IMR-90 (cell line): ENCODE measurements at regions not wholly inside any gene's neighbourhood (a gene's known extent, or its start where the extent isn't known, plus 50 kb on each side); places are given as distances from the start of the nearest gene placed in this dataset.

Source experiments
- ATAC-seq: fragments of 200-7000 bp; cut with Tn5 transposase; 2 replicates; pipeline ENCODE4 v1.9.1; 2020; ENCODE audit warnings: low read depth, mild to moderate bottlenecking, moderate library complexity
- BruUV-seq: library from RNA; stranded (reverse); fragments of 400-500 nt; replicated peaks from 2 replicates; lab custom pipeline; 2021; lab: Mats Ljungman, UMichigan
- CTCF ChIA-PET: fragments of 300-600 bp; formaldehyde crosslinking; extraction: SDS; loops from one replicate; lab custom pipeline; 2021; ENCODE audit warnings: antibody characterized with exemption; lab: Yijun Ruan, JAX
- POLR2A ChIA-PET: fragments of 300-600 bp; sonication (Branson Sonifier 250); formaldehyde crosslinking; loops from one replicate; lab custom pipeline; 2022; ENCODE audit warnings: antibody characterized with exemption; ENCODE audit not compliant: unreplicated experiment; lab: Charles Lee
- DNase-seq: peaks from one replicate; pipeline ENCODE4 v3.0.0; 2013
- H2AFZ ChIP-seq: replicated peaks from 2 replicates; pipeline ENCODE3; 2013; ENCODE audit warnings: low read length, mild to moderate bottlenecking; ENCODE audit not compliant: poor library complexity
- H2AK5ac ChIP-seq: 2 replicates; pipeline ENCODE4 v1.6.1; 2013; ENCODE audit warnings: low read depth, low read length, inconsistent platforms
- H2AK9ac ChIP-seq: replicated peaks from 2 replicates; pipeline ENCODE3; 2013; ENCODE audit warnings: mild to moderate bottlenecking, low read depth, low read length, moderate library complexity; ENCODE audit not compliant: poor library complexity
- H2BK120ac ChIP-seq: 2 replicates; pipeline ENCODE4 v1.6.1; 2013; ENCODE audit warnings: low read depth, low read length, inconsistent platforms
- H2BK15ac ChIP-seq: 3 replicates; pipeline ENCODE4 v1.6.1; 2013; ENCODE audit warnings: low read depth, low read length, inconsistent platforms
- H2BK20ac ChIP-seq: 2 replicates; pipeline ENCODE4 v1.6.1; 2013; ENCODE audit warnings: low read depth, mild to moderate bottlenecking, inconsistent platforms, low read length, moderate library complexity
- H2BK5ac ChIP-seq: 2 replicates; pipeline ENCODE4 v1.6.1; 2013; ENCODE audit warnings: mild to moderate bottlenecking, low read depth, low read length, inconsistent platforms; ENCODE audit not compliant: poor library complexity, severe bottlenecking
- H3K14ac ChIP-seq: replicated peaks from 2 replicates; pipeline ENCODE4 v1.6.1; 2013; ENCODE audit warnings: low read depth, low read length, inconsistent platforms
- H3K18ac ChIP-seq: 2 replicates; pipeline ENCODE4 v1.6.1; 2013; ENCODE audit warnings: low read depth, low read length, control low read depth
- H3K23ac ChIP-seq: 2 replicates; pipeline ENCODE4 v1.6.1; 2013; ENCODE audit warnings: low read depth, low read length, inconsistent platforms
- H3K27ac ChIP-seq: 2 replicates; pipeline ENCODE4 v1.5.1; 2013; ENCODE audit warnings: mild to moderate bottlenecking, control low read depth, low read length; ENCODE audit not compliant: insufficient read depth
- H3K27me3 ChIP-seq: 2 replicates; pipeline ENCODE4 v1.6.1; 2013; ENCODE audit warnings: low read length; ENCODE audit not compliant: control insufficient read depth, insufficient read depth
- H3K36me3 ChIP-seq: 2 replicates; pipeline ENCODE4 v1.6.1; 2013; ENCODE audit warnings: low read length, mixed read lengths; ENCODE audit not compliant: control insufficient read depth, insufficient read depth
- H3K4ac ChIP-seq: 2 replicates; pipeline ENCODE4 v1.6.1; 2013; ENCODE audit warnings: low read depth, low read length, inconsistent platforms
- H3K4me1 ChIP-seq: 2 replicates; pipeline ENCODE4 v1.6.1; 2013; ENCODE audit warnings: low read length, mixed read lengths; ENCODE audit not compliant: control insufficient read depth, insufficient read depth
- H3K4me2 ChIP-seq: 2 replicates; pipeline ENCODE4 v1.6.1; 2013; ENCODE audit warnings: low read depth, mild to moderate bottlenecking, control low read depth, low read length, moderate library complexity
- H3K4me3 ChIP-seq: 2 replicates; pipeline ENCODE4 v1.5.1; 2013; ENCODE audit warnings: low read depth, mild to moderate bottlenecking, control low read depth, low read length, moderate library complexity; ENCODE audit not compliant: insufficient read depth
- H3K56ac ChIP-seq: 2 replicates; pipeline ENCODE4 v1.6.1; 2013; ENCODE audit warnings: low read length, inconsistent platforms; ENCODE audit not compliant: insufficient read depth; ENCODE audit errors: extremely low read depth
- H3K79me1 ChIP-seq, 2 experiments: 2 replicates each; pipeline ENCODE4 v1.6.1; 2013; ENCODE audit warnings: low read length in 2 of 2, inconsistent platforms in 1 of 2, low read depth in 1 of 2
- H3K9ac ChIP-seq: 2 replicates; pipeline ENCODE4 v1.6.1; 2013; ENCODE audit warnings: low read depth, low read length, control low read depth
- H3K9me1 ChIP-seq: 2 replicates; pipeline ENCODE4 v1.6.1; 2013; ENCODE audit warnings: low read length, inconsistent platforms; ENCODE audit not compliant: insufficient read depth
- H3K9me3 ChIP-seq: 2 replicates; pipeline ENCODE4 v1.6.1; 2013; ENCODE audit warnings: low read length; ENCODE audit not compliant: control insufficient read depth, insufficient read depth
- H4K20me1 ChIP-seq: 2 replicates; pipeline ENCODE4 v1.6.1; 2013; ENCODE audit warnings: low read length, inconsistent platforms; ENCODE audit not compliant: insufficient read depth
- H4K5ac ChIP-seq: 2 replicates; pipeline ENCODE4 v1.6.1; 2013; ENCODE audit warnings: mild to moderate bottlenecking, low read depth, low read length, control low read depth
- H4K8ac ChIP-seq, 2 experiments: 2 replicates each; pipeline ENCODE4 v1.6.1; 2013; ENCODE audit warnings: low read depth in 2 of 2, low read length in 2 of 2, control low read depth in 1 of 2, inconsistent platforms in 1 of 2
- H4K91ac ChIP-seq: 2 replicates; pipeline ENCODE4 v1.6.1; 2013; ENCODE audit warnings: low read depth, low read length, inconsistent platforms; ENCODE audit not compliant: insufficient read depth
- BHLHE40 ChIP-seq: fragments of 150-350 bp; IDR thresholded peaks from 2 replicates; pipeline ENCODE4 v1.6.1; 2016; ENCODE audit warnings: mild to moderate bottlenecking, low read depth, low read length
- CEBPB ChIP-seq: IDR thresholded peaks from 2 replicates; pipeline ENCODE4 v1.6.1; 2012; ENCODE audit warnings: low read depth, low read length, improper control_type of control experiment
- CHD1 ChIP-seq: IDR thresholded peaks from 2 replicates; pipeline ENCODE4 v1.6.1; 2012; ENCODE audit warnings: low read depth, low read length, improper control_type of control experiment
- ELK1 ChIP-seq: fragments of 150-350 bp; IDR thresholded peaks from 2 replicates; pipeline ENCODE4 v1.6.1; 2016; ENCODE audit warnings: low read depth, mild to moderate bottlenecking, low read length, moderate library complexity, borderline replicate concordance
- FOS ChIP-seq: fragments of 150-350 bp; IDR thresholded peaks from 2 replicates; pipeline ENCODE4 v1.6.1; 2016; ENCODE audit warnings: low read depth, low read length
- MAFK ChIP-seq: IDR thresholded peaks from 2 replicates; pipeline ENCODE4 v1.6.1; 2012; ENCODE audit warnings: low read depth, low read length, improper control_type of control experiment
- MAZ ChIP-seq: IDR thresholded peaks from 2 replicates; pipeline ENCODE4 v1.6.1; 2012; ENCODE audit warnings: low read depth, mild to moderate bottlenecking, low read length, improper control_type of control experiment, moderate library complexity, borderline replicate concordance
- MXI1 ChIP-seq: IDR thresholded peaks from 2 replicates; pipeline ENCODE4 v1.6.1; 2012; ENCODE audit warnings: low read depth, mild to moderate bottlenecking, low read length, moderate library complexity, borderline replicate concordance
- NFE2L2 ChIP-seq: fragments of 150-350 bp; IDR thresholded peaks from 2 replicates; pipeline ENCODE4 v1.6.1; 2016; ENCODE audit warnings: low read depth, mild to moderate bottlenecking, low read length
- POLR2A ChIP-seq: IDR thresholded peaks from 2 replicates; pipeline ENCODE4 v1.6.1; 2012; ENCODE audit warnings: mild to moderate bottlenecking, low read depth, low read length
- RAD21 ChIP-seq: IDR thresholded peaks from 2 replicates; pipeline ENCODE4 v1.6.1; 2012; ENCODE audit warnings: low read length, improper control_type of control experiment
- RCOR1 ChIP-seq: IDR thresholded peaks from 2 replicates; pipeline ENCODE4 v1.6.1; 2012; ENCODE audit warnings: mild to moderate bottlenecking, low read length, improper control_type of control experiment; ENCODE audit not compliant: insufficient replicate concordance
- RFX5 ChIP-seq: IDR thresholded peaks from 2 replicates; pipeline ENCODE4 v1.8.0; 2012; ENCODE audit warnings: low read depth, mild to moderate bottlenecking, low read length, moderate library complexity
- SMC3 ChIP-seq: fragments of 150-350 bp; IDR thresholded peaks from 2 replicates; pipeline ENCODE4 v1.6.1; 2016; ENCODE audit warnings: low read depth, mild to moderate bottlenecking, antibody characterized with exemption, low read length, moderate library complexity
- WGBS, 2 experiments: methylation state at CpG; one replicate each; pipeline versions ENCODE4 v1.1.5 to v1.1.7; 2013; ENCODE audit warnings: missing lambda C conversion rate in 2 of 2; ENCODE audit not compliant: insufficient read length in 1 of 2; ENCODE audit errors: extremely low coverage in 2 of 2; 5-methylcytosine and 5-hydroxymethylcytosine counted together
- dilution Hi-C: fragments of 300-500 bp; cut with HindIII; formaldehyde crosslinking; loops from one replicate; pipeline ENCODE4 v1.14.3; 2018; ENCODE audit warnings: low sequenced_read_pairs; ENCODE audit not compliant: unreplicated experiment
- in situ Hi-C: fragments of 300-500 bp; cut with MboI; formaldehyde crosslinking; loops from 3 replicates; pipeline ENCODE4 v1.14.3; 2019; ENCODE audit warnings: low sequenced_read_pairs, inconsistent platforms, mixed read lengths
- intact Hi-C: fragments of 100-400 bp; cut with micrococcal nuclease; formaldehyde crosslinking; loops from 2 replicates; pipeline ENCODE4 v1.10.0; 2022
- TF ChIP-seq, protein P1 (sequence below): fragments of 150-350 bp; IDR thresholded peaks from 2 replicates; pipeline ENCODE4 v1.6.1; 2017; ENCODE audit warnings: mild to moderate bottlenecking, antibody characterized with exemption, low read length, low read depth
- TF ChIP-seq, protein P2 (sequence below): conservative IDR thresholded peaks from 2 replicates; pipeline ENCODE4 v1.5.1; 2012; ENCODE audit warnings: mild to moderate bottlenecking, low read depth, low read length, improper control_type of control experiment

DNA sequence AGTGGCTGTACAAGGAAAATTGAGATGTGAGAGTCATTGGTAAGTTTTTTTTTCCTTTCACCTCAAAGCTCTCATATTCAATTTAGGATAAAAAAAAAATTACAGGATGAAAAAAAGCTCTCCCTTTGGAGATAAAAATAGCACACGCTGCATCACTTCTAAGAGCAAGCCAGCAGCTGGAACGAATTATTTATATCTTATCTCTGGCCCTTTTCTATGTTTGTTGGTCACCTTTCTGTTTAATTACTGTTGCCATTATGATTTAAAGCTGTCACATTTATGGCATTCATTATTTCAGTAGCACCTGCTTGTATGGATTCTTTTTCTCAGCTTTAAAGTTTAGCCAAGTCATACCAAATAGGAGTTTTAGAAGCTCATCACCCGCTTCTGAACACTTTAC lies 171.6 kb upstream of the PDZRN3 start:
- no peak overlapping the region for H2BK120ac ChIP-seq
- no peaks in the 10 kb centered on the region for H3K36me3 ChIP-seq
- H3K14ac ChIP-seq = no peak overlapping the region
- H3K27me3 ChIP-seq = no peaks in the 10 kb centered on the region; the same call in 1 of the 2 replicates
- no peak overlapping the region for H2BK15ac ChIP-seq
- BruUV-seq = no TSS peak
- dilution Hi-C loops = no loop called here
- H3K9me3 ChIP-seq = peaks cover 3% of the 10 kb centered on the region; the same call in 1 of the 2 replicates
- ATAC-seq (no peak), DNase-seq (no peak)
- no peak overlapping the region for H2AFZ ChIP-seq
- no peak overlapping the region for H4K8ac ChIP-seq
- TF ChIP-seq, protein P1, sequence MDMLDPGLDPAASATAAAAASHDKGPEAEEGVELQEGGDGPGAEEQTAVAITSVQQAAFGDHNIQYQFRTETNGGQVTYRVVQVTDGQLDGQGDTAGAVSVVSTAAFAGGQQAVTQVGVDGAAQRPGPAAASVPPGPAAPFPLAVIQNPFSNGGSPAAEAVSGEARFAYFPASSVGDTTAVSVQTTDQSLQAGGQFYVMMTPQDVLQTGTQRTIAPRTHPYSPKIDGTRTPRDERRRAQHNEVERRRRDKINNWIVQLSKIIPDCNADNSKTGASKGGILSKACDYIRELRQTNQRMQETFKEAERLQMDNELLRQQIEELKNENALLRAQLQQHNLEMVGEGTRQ = no peak
- TF ChIP-seq, protein P2, sequence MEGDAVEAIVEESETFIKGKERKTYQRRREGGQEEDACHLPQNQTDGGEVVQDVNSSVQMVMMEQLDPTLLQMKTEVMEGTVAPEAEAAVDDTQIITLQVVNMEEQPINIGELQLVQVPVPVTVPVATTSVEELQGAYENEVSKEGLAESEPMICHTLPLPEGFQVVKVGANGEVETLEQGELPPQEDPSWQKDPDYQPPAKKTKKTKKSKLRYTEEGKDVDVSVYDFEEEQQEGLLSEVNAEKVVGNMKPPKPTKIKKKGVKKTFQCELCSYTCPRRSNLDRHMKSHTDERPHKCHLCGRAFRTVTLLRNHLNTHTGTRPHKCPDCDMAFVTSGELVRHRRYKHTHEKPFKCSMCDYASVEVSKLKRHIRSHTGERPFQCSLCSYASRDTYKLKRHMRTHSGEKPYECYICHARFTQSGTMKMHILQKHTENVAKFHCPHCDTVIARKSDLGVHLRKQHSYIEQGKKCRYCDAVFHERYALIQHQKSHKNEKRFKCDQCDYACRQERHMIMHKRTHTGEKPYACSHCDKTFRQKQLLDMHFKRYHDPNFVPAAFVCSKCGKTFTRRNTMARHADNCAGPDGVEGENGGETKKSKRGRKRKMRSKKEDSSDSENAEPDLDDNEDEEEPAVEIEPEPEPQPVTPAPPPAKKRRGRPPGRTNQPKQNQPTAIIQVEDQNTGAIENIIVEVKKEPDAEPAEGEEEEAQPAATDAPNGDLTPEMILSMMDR = no peak
- TF ChIP-seq RCOR1 = no peak
- no peak for TF ChIP-seq SMC3
- no peak for TF ChIP-seq CEBPB
- no peak for TF ChIP-seq CHD1
- no peak for TF ChIP-seq RFX5
- no peak for TF ChIP-seq MXI1
- no peak for TF ChIP-seq MAZ
- TF ChIP-seq ELK1 = no peak
- no peak for TF ChIP-seq MAFK
- TF ChIP-seq POLR2A = no peak
- no peak for TF ChIP-seq BHLHE40
- TF ChIP-seq NFE2L2 = no peak
- no peak for TF ChIP-seq RAD21
- no peak for TF ChIP-seq FOS
- no peak overlapping the region for H2AK5ac ChIP-seq
- no peak overlapping the region for H3K18ac ChIP-seq
- no peak overlapping the region for H3K23ac ChIP-seq
- H3K4ac ChIP-seq = no peak overlapping the region
- H4K20me1 ChIP-seq = no peaks in the 10 kb centered on the region
- no peak overlapping the region for H4K91ac ChIP-seq
- no peak overlapping the region for H2BK5ac ChIP-seq
- intact Hi-C loops = no loop called here
- no peak overlapping the region for H3K9ac ChIP-seq
- in situ Hi-C loops = no loop called here
- no CpG with 5 or more reads among the region's 3 CpGs for WGBS, 2 experiments
- H2AK9ac ChIP-seq = no peak overlapping the region
- no peaks in the 10 kb centered on the region for H3K79me1 ChIP-seq
- no peak overlapping the region for H3K4me2 ChIP-seq
- CTCF ChIA-PET = interaction anchor here (0.6 kb wide), 1 partner anchor 11 kb away, joined by 3 read pairs; no protein-coding TSS in a partner anchor
- H3K9me1 ChIP-seq = no peaks in the 10 kb centered on the region
- H3K4me1 ChIP-seq = peaks cover 2% of the 10 kb centered on the region; the same call in 1 of the 2 replicates
- H4K5ac ChIP-seq = no peak overlapping the region
- H2BK20ac ChIP-seq = no peak overlapping the region
- no peak overlapping the region for H3K27ac ChIP-seq
- H3K56ac ChIP-seq = no peak overlapping the region
- no peak overlapping the region for H3K4me3 ChIP-seq
- POLR2A ChIA-PET = no interaction called here
